ENCODE measurements at regions not wholly inside any gene's neighbourhood (a gene's known extent, or its start where the extent isn't known, plus 50 kb on each side); places are given as distances from the start of the nearest gene placed in this dataset.
"Not testable (repeated sequence)": the region's sequence is repeated elsewhere in the genome, so short reads cannot be mapped to it uniquely, and the experiment has no call there.

GRCh38 chr1:213535679-213536078, 452.1 kb upstream of the PROX1 start:
- no peak for DNase-seq (ENCODE audit: low spot score)

- DNase-seq (ENCODE audit: low spot score), result no peak
Observed at GRCh38 chr1:213538251-213538650, 449.5 kb upstream of the PROX1 start.

- no peak for DNase-seq (ENCODE audit: low spot score)
Observed at GRCh38 chr1:213539464-213539863, 448.3 kb upstream of the PROX1 start.

GRCh38 chr1:213541641-213542040, 446.1 kb upstream of the PROX1 start:
- DNase-seq (ENCODE audit: low spot score), result no peak

GRCh38 chr1:213545181-213545580, 442.6 kb upstream of the PROX1 start:
- not testable (repeated sequence) for DNase-seq (ENCODE audit: low spot score)

- DNase-seq (ENCODE audit: low spot score), result no peak
Observed at GRCh38 chr1:213549982-213550381, 437.8 kb upstream of the PROX1 start.

- no peak for DNase-seq (ENCODE audit: low spot score)
Observed at GRCh38 chr1:213550804-213551203, 437.0 kb upstream of the PROX1 start.

- DNase-seq (ENCODE audit: low spot score), result no peak
Observed at GRCh38 chr1:213552045-213552444, 435.7 kb upstream of the PROX1 start.

GRCh38 chr1:213560226-213560625, 427.5 kb upstream of the PROX1 start:
- DNase-seq (ENCODE audit: low spot score), result no peak

- DNase-seq (ENCODE audit: low spot score), result no peak
Observed at GRCh38 chr1:213561870-213562269, 425.9 kb upstream of the PROX1 start.

- no peak for DNase-seq (ENCODE audit: low spot score)
Observed at GRCh38 chr1:213564215-213564659, 423.5 kb upstream of the PROX1 start.

- DNase-seq (ENCODE audit: low spot score), result no peak
Observed at GRCh38 chr1:213568929-213569815, 418.6 kb upstream of the PROX1 start.

- DNase-seq (ENCODE audit: low spot score), result no peak
Observed at GRCh38 chr1:213569816-213570150, 418.0 kb upstream of the PROX1 start.

- DNase-seq (ENCODE audit: low spot score), result no peak
Observed at GRCh38 chr1:213570487-213570886, 417.3 kb upstream of the PROX1 start.

GRCh38 chr1:213571419-213571818, 416.4 kb upstream of the PROX1 start:
- DNase-seq (ENCODE audit: low spot score), result no peak

- DNase-seq (ENCODE audit: low spot score), result no peak
Observed at GRCh38 chr1:213571843-213572242, 415.9 kb upstream of the PROX1 start.

GRCh38 chr1:213572912-213573647, 414.7 kb upstream of the PROX1 start:
- DNase-seq (ENCODE audit: low spot score), result no peak

- no peak for DNase-seq (ENCODE audit: low spot score)
Observed at GRCh38 chr1:213573648-213574009, 414.1 kb upstream of the PROX1 start.

- DNase-seq (ENCODE audit: low spot score), result no peak
Observed at GRCh38 chr1:213582976-213583567, 404.7 kb upstream of the PROX1 start.

- DNase-seq (ENCODE audit: low spot score), result no peak
Observed at GRCh38 chr1:213584272-213584671, 403.5 kb upstream of the PROX1 start.

GRCh38 chr1:213585402-213585801, 402.4 kb upstream of the PROX1 start:
- no peak for DNase-seq (ENCODE audit: low spot score)

GRCh38 chr1:213585959-213586586, 401.7 kb upstream of the PROX1 start:
- no peak for DNase-seq (ENCODE audit: low spot score)

GRCh38 chr1:213586587-213586972, 401.2 kb upstream of the PROX1 start:
- no peak for DNase-seq (ENCODE audit: low spot score)
